IPS-20b (cell line): ENCODE measurements at regions not wholly inside any gene's neighbourhood (a gene's known extent, or its start where the extent isn't known, plus 50 kb on each side); places are given as distances from the start of the nearest gene placed in this dataset.

ENCODE experiments used
- H3K27ac ChIP-seq: one replicate; pipeline ENCODE4 v1.5.1; 2013; ENCODE audit warnings: low read length
- H3K27me3 ChIP-seq: 2 replicates; pipeline ENCODE4 v1.6.1; 2013; ENCODE audit warnings: mild to moderate bottlenecking, low read length, inconsistent platforms; ENCODE audit not compliant: insufficient read depth
- H3K36me3 ChIP-seq: 2 replicates; pipeline ENCODE4 v1.6.1; 2013; ENCODE audit warnings: low read depth, mild to moderate bottlenecking, inconsistent platforms, low read length, moderate library complexity; ENCODE audit not compliant: insufficient read depth
- H3K4me1 ChIP-seq: 2 replicates; pipeline ENCODE4 v1.6.1; 2013; ENCODE audit warnings: mild to moderate bottlenecking, control low read depth, inconsistent platforms, low read length, moderate library complexity; ENCODE audit not compliant: insufficient read depth
- H3K4me3 ChIP-seq: 2 replicates; pipeline ENCODE4 v1.5.1; 2013; ENCODE audit warnings: mild to moderate bottlenecking, low read length, inconsistent platforms
- H3K9ac ChIP-seq: 2 replicates; pipeline ENCODE4 v1.6.1; 2013; ENCODE audit warnings: low read depth, mild to moderate bottlenecking, inconsistent platforms, low read length, moderate library complexity
- H3K9me3 ChIP-seq: 2 replicates; pipeline ENCODE4 v1.6.1; 2013; ENCODE audit warnings: mild to moderate bottlenecking, low read depth, low read length, inconsistent platforms; ENCODE audit not compliant: insufficient read depth

- no peak overlapping the region for H3K27ac ChIP-seq
- H3K36me3 ChIP-seq: no peaks in the 10 kb centered on the region
- no peaks in the 10 kb centered on the region for H3K4me1 ChIP-seq
- H3K9me3 ChIP-seq: no peaks in the 10 kb centered on the region
- H3K27me3 ChIP-seq: no peaks in the 10 kb centered on the region
- H3K9ac ChIP-seq: no peak overlapping the region
- H3K4me3 ChIP-seq: no peak overlapping the region
Observed at GRCh38 chrX:124634363-124634762, 288.0 kb downstream of the SH2D1A start.

GRCh38 chrX:124641737-124642491 is 295.6 kb downstream of the SH2D1A start:
- Histone ChIP-seq H3K36me3 (no peaks in the 10 kb centered on the region), H3K27me3 (no peaks in the 10 kb centered on the region), H3K27ac (no peak overlapping the region), H3K9me3 (no peaks in the 10 kb centered on the region), H3K9ac (no peak overlapping the region), H3K4me1 (no peaks in the 10 kb centered on the region), H3K4me3 (no peak overlapping the region)

- H3K36me3 ChIP-seq: no peaks in the 10 kb centered on the region
- no peaks in the 10 kb centered on the region for H3K9me3 ChIP-seq
Observed at GRCh38 chrX:124646403-124646802, 300.0 kb downstream of the SH2D1A start.

GRCh38 chrX:124651031-124651430 is 304.7 kb downstream of the SH2D1A start:
- no peak overlapping the region for H3K4me3 ChIP-seq
- no peak overlapping the region for H3K27ac ChIP-seq
- no peaks in the 10 kb centered on the region for H3K27me3 ChIP-seq
- H3K4me1 ChIP-seq: no peaks in the 10 kb centered on the region; the same call in 1 of the 2 replicates
- no peaks in the 10 kb centered on the region for H3K36me3 ChIP-seq
- no peaks in the 10 kb centered on the region for H3K9me3 ChIP-seq
- no peak overlapping the region for H3K9ac ChIP-seq

More at GRCh38 chrX:124646403-124646802, 300.0 kb downstream of the SH2D1A start:
- H3K27ac ChIP-seq: no peak overlapping the region
- no peak overlapping the region for H3K9ac ChIP-seq
- no peaks in the 10 kb centered on the region for H3K27me3 ChIP-seq
- no peak overlapping the region for H3K4me3 ChIP-seq
- no peaks in the 10 kb centered on the region; the same call in 1 of the 2 replicates for H3K4me1 ChIP-seq

GRCh38 chrX:124665621-124666400 is 319.4 kb downstream of the SH2D1A start:
- Histone ChIP-seq H3K27ac (no peak overlapping the region), H3K4me3 (no peak overlapping the region), H3K9me3 (no peaks in the 10 kb centered on the region), H3K36me3 (no peaks in the 10 kb centered on the region), H3K4me1 (peaks cover 9% of the 10 kb centered on the region), H3K27me3 (no peaks in the 10 kb centered on the region), H3K9ac (no peak overlapping the region)

GRCh38 chrX:124679199-124679598 is 332.8 kb downstream of the SH2D1A start:
- no peaks in the 10 kb centered on the region for H3K9me3 ChIP-seq
- H3K9ac ChIP-seq: no peak overlapping the region
- H3K27me3 ChIP-seq: no peaks in the 10 kb centered on the region
- no peak overlapping the region for H3K27ac ChIP-seq
- H3K4me3 ChIP-seq: no peak overlapping the region
- H3K36me3 ChIP-seq: no peaks in the 10 kb centered on the region
- no peaks in the 10 kb centered on the region for H3K4me1 ChIP-seq

- H3K4me3 ChIP-seq: no peak overlapping the region
- H3K9ac ChIP-seq: no peak overlapping the region
- no peaks in the 10 kb centered on the region for H3K4me1 ChIP-seq
- H3K36me3 ChIP-seq: no peaks in the 10 kb centered on the region
- H3K27me3 ChIP-seq: no peaks in the 10 kb centered on the region
- no peak overlapping the region for H3K27ac ChIP-seq
- no peaks in the 10 kb centered on the region for H3K9me3 ChIP-seq
Observed at GRCh38 chrX:124680287-124680686, 333.9 kb downstream of the SH2D1A start.

GRCh38 chrX:124690495-124690894 is 344.1 kb downstream of the SH2D1A start:
- Histone ChIP-seq H3K9me3 (no peaks in the 10 kb centered on the region), H3K4me3 (no peak overlapping the region), H3K36me3 (no peaks in the 10 kb centered on the region), H3K27ac (no peak overlapping the region), H3K27me3 (no peaks in the 10 kb centered on the region), H3K4me1 (no peaks in the 10 kb centered on the region), H3K9ac (no peak overlapping the region)

- Histone ChIP-seq H3K4me1 (no peaks in the 10 kb centered on the region), H3K9me3 (no peaks in the 10 kb centered on the region), H3K9ac (no peak overlapping the region), H3K27ac (no peak overlapping the region), H3K4me3 (no peak overlapping the region), H3K27me3 (no peaks in the 10 kb centered on the region), H3K36me3 (no peaks in the 10 kb centered on the region)
Observed at GRCh38 chrX:124699876-124700275, 353.5 kb downstream of the SH2D1A start.

GRCh38 chrX:124717537-124717936 is 371.2 kb downstream of the SH2D1A start:
- H3K36me3 ChIP-seq: no peaks in the 10 kb centered on the region
- H3K27me3 ChIP-seq: no peaks in the 10 kb centered on the region
- no peak overlapping the region for H3K27ac ChIP-seq
- H3K4me1 ChIP-seq: no peaks in the 10 kb centered on the region
- no peak overlapping the region for H3K4me3 ChIP-seq
- H3K9ac ChIP-seq: no peak overlapping the region
- no peaks in the 10 kb centered on the region for H3K9me3 ChIP-seq

GRCh38 chrX:124719060-124719459 is 372.7 kb downstream of the SH2D1A start:
- Histone ChIP-seq H3K36me3 (no peaks in the 10 kb centered on the region), H3K9me3 (no peaks in the 10 kb centered on the region), H3K27me3 (no peaks in the 10 kb centered on the region), H3K4me3 (no peak overlapping the region), H3K9ac (no peak overlapping the region), H3K4me1 (no peaks in the 10 kb centered on the region), H3K27ac (no peak overlapping the region)

- Histone ChIP-seq H3K9me3 (no peaks in the 10 kb centered on the region), H3K36me3 (no peaks in the 10 kb centered on the region), H3K27ac (no peak overlapping the region), H3K4me3 (no peak overlapping the region), H3K4me1 (no peaks in the 10 kb centered on the region), H3K9ac (no peak overlapping the region), H3K27me3 (no peaks in the 10 kb centered on the region)
Observed at GRCh38 chrX:124720532-124720931, 374.2 kb downstream of the SH2D1A start.
